Transverse colon (tissue), 4 donors: ENCODE measurements at regions not wholly inside any gene's neighbourhood (a gene's known extent, or its start where the extent isn't known, plus 50 kb on each side); places are given as distances from the start of the nearest gene placed in this dataset.

Source experiments
- DNase-seq: peaks from one replicate; pipeline ENCODE4 v3.0.0-alpha.2; 2019
- H3K27ac ChIP-seq, 4 donors: fragments of 200-600 bp; sonication (generic); 2 replicates each; pipeline ENCODE4 v1.5.1; 2016 to 2018; ENCODE audit warnings: inconsistent platforms in 4 of 4
- H3K27me3 ChIP-seq: fragments of 200-600 bp; sonication (generic); 2 replicates; pipeline ENCODE4 v1.5.1; 2017; ENCODE audit warnings: inconsistent platforms
- H3K36me3 ChIP-seq, 4 donors: fragments of 200-600 bp; sonication (generic); 2 replicates each; pipeline ENCODE4 v1.5.1; 2017 to 2019; ENCODE audit warnings: inconsistent platforms in 4 of 4
- H3K4me1 ChIP-seq, 4 donors: fragments of 200-600 bp; sonication (generic); 2 replicates each; pipeline ENCODE4 v1.5.1; 2017 to 2020; ENCODE audit warnings: inconsistent platforms in 4 of 4
- H3K4me3 ChIP-seq, 4 donors: fragments of 200-600 bp; sonication (generic); 1 replicate in 1 of 4; 2 replicates in 3 of 4; pipeline versions ENCODE4 v1.5.1 to v1.6.1; 2017 to 2019; ENCODE audit warnings: inconsistent platforms in 4 of 4
- H3K9me3 ChIP-seq, 2 donors: fragments of 200-600 bp; sonication (generic); 2 replicates each; pipeline ENCODE4 v1.5.1; 2017 to 2019; ENCODE audit warnings: inconsistent platforms in 2 of 2
- CTCF ChIP-seq, 5 experiments: fragments of 200-600 bp in 3 of 5; fragments of 450-650 bp in 2 of 5; sonication (generic) in 3 of 5; IDR thresholded peaks; 1 replicate in 2 of 5; 2 replicates in 3 of 5; pipeline ENCODE4 v1.5.1; 2016 to 2017; ENCODE audit warnings: antibody characterized with exemption in 5 of 5, inconsistent platforms in 3 of 5, mild to moderate bottlenecking in 2 of 5, moderate library complexity in 1 of 5
- EP300 ChIP-seq: sonication (generic); formaldehyde crosslinking; IDR thresholded peaks from one replicate; pipeline ENCODE4 v1.6.1; 2017; ENCODE audit warnings: antibody characterized with exemption, low read depth
- POLR2A ChIP-seq: fragments of 450-650 bp; IDR thresholded peaks from one replicate; pipeline ENCODE4 v1.6.1; 2016; ENCODE audit warnings: antibody characterized with exemption, mild to moderate bottlenecking, moderate library complexity
- POLR2AphosphoS5 ChIP-seq, 3 donors: sonication (generic); formaldehyde crosslinking; IDR thresholded peaks; one replicate each; pipeline ENCODE4 v1.6.1; 2016; ENCODE audit warnings: antibody characterized with exemption in 3 of 3
- WGBS, 2 donors: methylation state at CpG; one replicate each; pipeline ENCODE4 v1.1.5; 2018; ENCODE audit warnings: low coverage in 1 of 2; 5-methylcytosine and 5-hydroxymethylcytosine counted together
- in situ Hi-C, 4 donors: fragments of 200-750 bp; cut with MboI; loops; one replicate each; pipeline versions ENCODE4 v1.15.0 to v1.15.1; 2017; ENCODE audit warnings: low sequenced_read_pairs in 3 of 4, low pct_ligation_motif_present in 1 of 4, low pct_unique_long_range_greater_than_20kb in 1 of 4
- intact Hi-C: fragments of 100-400 bp; cut with DNase I; formaldehyde crosslinking; loops from one replicate; pipeline ENCODE4 v1.15.1; 2023; ENCODE audit warnings: low total_unique reads

GRCh38 chr1:191671236-191671635 is 487.0 kb upstream of the RGS18 start:
- DNase-seq = no peak
- H3K9me3 ChIP-seq = no peaks in the 10 kb centered on the region
- no peaks in the 10 kb centered on the region for H3K36me3 ChIP-seq
- no peak overlapping the region for H3K4me3 ChIP-seq
- intact Hi-C loops (no loop called here), in situ Hi-C loops (no loop called here)
- H3K4me1 ChIP-seq = peaks cover 0 to 2% (median 0%) of the 10 kb centered on the region in 4 donors
- H3K27ac ChIP-seq = no peak overlapping the region
- WGBS, 2 donors = 88 to 100% methylated on average over 2 of the region's 2 CpGs
- TF ChIP-seq POLR2A (no peak), POLR2AphosphoS5 (IDR thresholded peaks at IDR 0.05) (no peak), EP300 (no peak), CTCF (IDR thresholded peaks at IDR 0.05) (no peak)
- H3K27me3 ChIP-seq = no peaks in the 10 kb centered on the region

DNA sequence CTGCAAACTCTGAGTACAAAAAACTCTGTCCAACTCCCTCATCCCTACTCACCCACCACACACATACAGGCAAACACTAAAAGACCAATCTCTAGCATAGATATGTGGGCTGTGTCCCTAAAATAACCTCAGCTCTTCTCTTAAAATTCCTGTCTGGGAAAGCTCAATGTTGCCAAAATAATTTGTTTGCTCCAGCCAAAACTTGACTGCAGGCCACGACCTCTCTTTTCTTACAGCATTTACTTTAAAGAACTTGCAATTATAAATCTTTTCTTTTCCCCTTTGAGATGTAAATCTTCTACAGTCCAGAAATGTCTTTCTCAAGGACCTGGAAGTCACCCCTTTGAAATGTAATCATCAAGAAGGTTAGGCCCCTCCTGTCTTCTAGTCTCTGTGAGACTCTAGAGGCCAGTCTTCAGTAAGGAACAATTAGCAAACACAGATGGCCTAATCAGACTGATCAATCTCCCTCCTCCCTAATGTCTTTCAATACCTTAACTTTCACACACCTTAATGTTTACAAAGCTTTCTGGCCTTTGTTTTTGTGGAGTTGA is 483.6 kb upstream of the RGS18 start:
- DNase-seq = no peak

DNA sequence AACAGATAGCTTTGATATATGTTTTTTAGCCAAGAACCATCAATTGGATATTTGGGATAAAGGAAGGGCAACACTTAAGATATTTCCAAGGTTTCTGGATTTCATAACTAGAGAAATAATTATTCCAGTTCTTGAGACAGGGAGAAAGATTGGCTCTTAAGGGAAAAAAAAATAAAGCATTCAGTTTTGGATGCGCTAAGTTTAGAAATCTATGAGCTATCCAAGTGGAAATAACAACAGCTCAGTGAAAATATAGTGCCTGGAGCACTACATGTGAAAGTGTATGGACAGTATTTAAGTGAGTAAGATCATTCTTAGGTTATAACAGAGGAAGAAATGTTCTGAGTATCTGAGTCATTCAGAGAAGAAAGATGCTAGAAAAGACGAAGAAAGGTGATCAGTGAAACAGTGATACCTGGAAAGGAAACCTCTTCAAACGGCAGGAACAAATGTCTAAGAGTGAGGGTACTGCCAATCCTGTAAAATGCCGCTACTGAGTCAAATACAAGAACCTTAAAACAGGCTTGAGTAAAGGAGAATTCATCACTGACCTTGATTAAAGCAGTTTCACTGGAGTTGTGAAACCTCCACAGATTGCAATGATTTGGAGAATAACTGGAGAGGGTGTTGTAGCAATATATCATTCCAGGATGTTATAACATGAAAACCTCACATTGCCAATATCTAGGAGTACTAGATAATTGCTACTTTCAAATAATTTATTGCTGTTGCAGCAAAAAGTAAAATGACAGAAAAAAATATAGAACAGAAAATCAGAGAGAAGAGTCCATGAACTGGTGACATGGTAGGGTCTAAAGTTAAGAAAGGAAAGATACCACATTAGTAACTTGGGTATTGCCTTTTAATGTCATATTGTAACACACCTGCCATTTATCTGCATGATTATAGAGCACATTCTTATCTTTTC is 482.1 kb upstream of the RGS18 start:
- DNase-seq = no peak
- Histone ChIP-seq H3K36me3 (no peaks in the 10 kb centered on the region), H3K4me1 (peaks cover 0 to 2% (median 0%) of the 10 kb centered on the region in 4 donors), H3K27ac (no peak overlapping the region), H3K27me3 (no peaks in the 10 kb centered on the region), H3K4me3 (no peak overlapping the region), H3K9me3 (no peaks in the 10 kb centered on the region)
- 41 to 69% methylated on average over 4 of the region's 4 CpGs for WGBS, 2 donors
- in situ Hi-C loops = no loop called here
- no peak for TF ChIP-seq POLR2AphosphoS5 (IDR thresholded peaks at IDR 0.05)
- TF ChIP-seq EP300 = no peak
- TF ChIP-seq CTCF (IDR thresholded peaks at IDR 0.05) = no peak
- TF ChIP-seq POLR2A = no peak
- intact Hi-C loops = no loop called here

More for the DNA sequence above, 483.6 kb upstream of the RGS18 start:
- TF ChIP-seq POLR2AphosphoS5 (IDR thresholded peaks at IDR 0.05) (no peak), CTCF (IDR thresholded peaks at IDR 0.05) (no peak), POLR2A (no peak), EP300 (no peak)
- intact Hi-C loops = no loop called here
- Histone ChIP-seq H3K27me3 (no peaks in the 10 kb centered on the region), H3K4me3 (no peak overlapping the region), H3K27ac (no peak overlapping the region), H3K4me1 (peaks cover 0 to 2% (median 0%) of the 10 kb centered on the region in 4 donors), H3K36me3 (no peaks in the 10 kb centered on the region), H3K9me3 (no peaks in the 10 kb centered on the region)
- WGBS, 2 donors = 23 to 33% methylated on average over 1 of the region's 1 CpG
- in situ Hi-C loops = no loop called here

GRCh38 chr1:191685669-191686068 is 472.6 kb upstream of the RGS18 start:
- intact Hi-C loops = no loop called here
- in situ Hi-C loops = no loop called here
- WGBS, 2 donors = 19% methylated on average over 1 of the region's 1 CpG; no CpG with 5 or more reads in 1 of the 2 donors

More at GRCh38 chr1:191685669-191686068, 472.6 kb upstream of the RGS18 start:
- H3K4me1 ChIP-seq = no peaks in the 10 kb centered on the region
- no peaks in the 10 kb centered on the region for H3K36me3 ChIP-seq
- TF ChIP-seq POLR2AphosphoS5 (IDR thresholded peaks at IDR 0.05) = no peak
- H3K27me3 ChIP-seq = no peaks in the 10 kb centered on the region
- no peak for DNase-seq
- H3K4me3 ChIP-seq = no peak overlapping the region
- no peaks in the 10 kb centered on the region for H3K9me3 ChIP-seq
- no peak overlapping the region for H3K27ac ChIP-seq
